Epithelial cell of esophagus (primary cell): ENCODE measurements at regions not wholly inside any gene's neighbourhood (a gene's known extent, or its start where the extent isn't known, plus 50 kb on each side); places are given as distances from the start of the nearest gene placed in this dataset.

Source experiments
- DNase-seq: peaks from one replicate; pipeline ENCODE4 v3.0.0; 2010; ENCODE audit warnings: low read depth
- H3K4me3 ChIP-seq: 2 replicates; pipeline ENCODE4 v1.5.1; 2011; ENCODE audit warnings: mild to moderate bottlenecking, low read length, control low read depth
- CTCF ChIP-seq: IDR thresholded peaks from 2 replicates; pipeline ENCODE4 v1.5.1; 2011; ENCODE audit warnings: low read depth, mild to moderate bottlenecking, low read length, control low read depth, inconsistent platforms; ENCODE audit not compliant: insufficient read depth; ENCODE audit errors: missing control alignments

DNA sequence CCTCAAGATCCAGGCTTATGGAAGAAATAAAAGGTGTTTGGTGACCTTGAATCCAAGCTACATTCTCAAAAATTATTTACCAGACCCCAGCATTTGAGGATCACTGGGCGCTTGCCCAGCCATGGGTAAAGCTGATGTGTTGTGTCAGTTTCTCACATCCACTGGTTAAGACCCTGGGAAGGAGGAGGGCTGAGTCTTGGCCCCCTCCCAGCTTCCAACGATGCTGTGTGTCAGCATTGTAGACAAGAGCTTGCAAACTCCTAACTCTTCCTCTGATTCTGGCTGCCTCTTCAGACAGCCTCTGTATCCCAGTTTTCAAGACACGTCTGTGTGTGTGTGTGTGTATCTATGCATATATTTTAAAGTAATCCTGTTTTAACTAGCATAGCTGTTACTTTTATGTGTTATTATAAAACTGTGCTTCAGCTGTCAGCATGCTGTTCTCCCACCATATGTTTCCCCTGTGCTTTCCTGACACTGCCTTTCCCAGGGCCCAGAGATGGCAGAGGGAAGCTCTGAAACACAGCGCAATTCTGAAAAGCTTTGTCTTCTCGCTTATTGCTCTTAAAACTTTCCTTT lies 157.3 kb upstream of the LRRN1 start:
- no peak for TF ChIP-seq CTCF
- H3K4me3 ChIP-seq: no peak overlapping the region
- no peak for DNase-seq

- H3K4me3 ChIP-seq: no peak overlapping the region
- TF ChIP-seq CTCF: no peak
- no peak for DNase-seq
These were observed 160.2 kb upstream of the LRRN1 start for GRCh38 chr3:3639078-3639477.

DNA sequence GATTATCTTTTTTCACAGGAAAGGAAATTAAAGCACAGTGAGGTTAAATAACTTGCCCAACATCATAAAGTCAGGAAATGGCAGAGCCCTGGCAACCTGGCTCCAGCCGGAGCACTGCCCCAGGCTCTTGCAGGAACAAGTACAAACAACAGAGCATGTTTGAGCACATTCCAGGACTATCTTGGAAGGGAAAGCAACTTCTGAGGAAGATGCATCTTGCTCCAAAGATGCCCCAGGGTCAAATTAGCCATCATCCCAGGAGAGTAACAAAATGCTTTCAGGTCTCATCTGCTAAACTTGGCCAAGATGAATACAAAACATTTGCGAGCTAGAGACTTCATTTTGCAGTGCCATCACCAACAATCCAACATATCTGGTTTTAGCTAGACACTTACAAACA lies 162.4 kb upstream of the LRRN1 start:
- DNase-seq: peak; percentile 93
- no peak for TF ChIP-seq CTCF
- no peak overlapping the region for H3K4me3 ChIP-seq

DNA sequence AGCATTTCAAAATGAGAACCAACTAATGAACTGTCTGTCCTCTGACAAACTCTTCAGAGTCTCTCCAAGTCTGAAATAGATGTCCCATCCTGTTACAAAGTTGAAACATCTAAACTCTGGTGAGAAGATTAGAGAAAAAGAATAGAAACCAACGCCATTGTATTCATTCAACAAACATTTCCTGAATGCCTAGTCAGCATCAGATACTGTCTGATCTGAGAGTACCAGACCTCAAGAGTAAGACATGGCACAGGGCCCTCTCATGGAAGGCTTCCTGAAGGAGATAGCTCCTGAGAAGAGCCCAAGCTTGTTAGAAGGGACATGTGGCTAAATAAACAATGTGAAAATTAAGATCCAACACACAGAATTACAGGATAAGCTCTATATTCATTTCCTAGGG lies 164.1 kb upstream of the LRRN1 start:
- TF ChIP-seq CTCF: no peak
- no peak for DNase-seq
- no peak overlapping the region for H3K4me3 ChIP-seq

- H3K4me3 ChIP-seq: no peak overlapping the region
- DNase-seq: no peak
- no peak for TF ChIP-seq CTCF
These were observed 164.9 kb upstream of the LRRN1 start for GRCh38 chr3:3634326-3634725.

DNA sequence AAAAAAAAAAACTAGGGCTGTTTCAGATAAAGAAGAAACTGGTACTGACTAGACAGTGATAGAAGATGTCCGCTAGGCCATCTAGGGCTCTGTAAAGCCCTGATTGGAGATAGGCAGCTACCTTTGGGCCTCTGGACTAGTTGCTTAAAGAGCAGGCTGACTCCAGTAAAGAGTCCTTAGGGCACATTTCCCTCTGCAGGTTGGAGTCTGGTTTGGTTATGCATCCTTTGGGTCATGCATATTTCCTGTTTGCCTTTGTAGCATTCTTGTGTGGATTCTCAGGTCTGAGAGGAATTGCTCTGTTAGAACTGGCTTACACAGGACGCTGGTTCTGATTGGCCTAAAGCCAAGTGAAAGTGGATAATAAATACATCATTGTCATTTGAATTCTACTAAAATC lies 165.5 kb upstream of the LRRN1 start:
- no peak for DNase-seq
- H3K4me3 ChIP-seq: no peak overlapping the region
- TF ChIP-seq CTCF: no peak

DNA sequence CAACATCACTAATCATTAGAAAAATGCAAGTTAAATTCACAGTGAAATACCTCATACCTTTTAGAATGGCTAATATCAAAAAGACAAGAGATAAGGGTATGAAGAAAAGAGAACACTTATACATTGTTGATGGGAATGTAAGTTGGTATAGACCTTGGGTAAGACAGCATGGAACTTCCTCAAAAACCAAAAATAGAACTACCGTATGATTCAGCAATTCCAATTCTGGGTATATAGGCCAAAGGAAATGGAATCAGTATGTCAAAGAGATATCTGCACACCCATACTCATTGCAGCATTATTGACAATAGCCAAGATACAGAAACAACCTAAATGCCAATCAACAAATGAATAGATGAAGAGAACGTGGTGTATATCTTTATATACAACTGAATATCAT lies 166.8 kb upstream of the LRRN1 start:
- H3K4me3 ChIP-seq: no peak overlapping the region
- DNase-seq: no peak
- TF ChIP-seq CTCF: no peak
